Osteocyte (in vitro differentiated cells): ENCODE measurements at regions not wholly inside any gene's neighbourhood (a gene's known extent, or its start where the extent isn't known, plus 50 kb on each side); places are given as distances from the start of the nearest gene placed in this dataset.

Experiments used
- DNase-seq: peaks from one replicate; pipeline ENCODE4 v3.0.0; 2021; ENCODE audit warnings: mixed read lengths; ENCODE audit not compliant: unreplicated experiment; ENCODE audit errors: extremely low spot score
- H3K27ac Mint-ChIP-seq: one replicate; pipeline ENCODE4 v1.8.0; 2021; ENCODE audit warnings: mild to moderate bottlenecking, mixed read lengths; ENCODE audit not compliant: unreplicated experiment
- H3K27me3 Mint-ChIP-seq: one replicate; pipeline ENCODE4 v1.8.0; 2021; ENCODE audit warnings: mixed read lengths; ENCODE audit not compliant: unreplicated experiment
- H3K36me3 Mint-ChIP-seq: one replicate; pipeline ENCODE4 v1.8.0; 2021; ENCODE audit warnings: mixed read lengths; ENCODE audit not compliant: unreplicated experiment
- H3K4me1 Mint-ChIP-seq: one replicate; pipeline ENCODE4 v1.8.0; 2021; ENCODE audit warnings: mixed read lengths; ENCODE audit not compliant: unreplicated experiment
- H3K4me3 Mint-ChIP-seq: one replicate; pipeline ENCODE4 v1.8.0; 2021; ENCODE audit warnings: mild to moderate bottlenecking, moderate library complexity, mixed read lengths; ENCODE audit not compliant: unreplicated experiment
- H3K9me3 Mint-ChIP-seq: one replicate; pipeline ENCODE4 v1.8.0; 2021; ENCODE audit warnings: mixed read lengths; ENCODE audit not compliant: unreplicated experiment
- TF ChIP-seq, protein P1 (sequence below): fragments of 200-600 bp; sonication (generic); IDR thresholded peaks from 2 replicates; pipeline ENCODE4 v1.5.0; 2021; ENCODE audit warnings: antibody characterized with exemption, mild to moderate bottlenecking, moderate library complexity

DNA sequence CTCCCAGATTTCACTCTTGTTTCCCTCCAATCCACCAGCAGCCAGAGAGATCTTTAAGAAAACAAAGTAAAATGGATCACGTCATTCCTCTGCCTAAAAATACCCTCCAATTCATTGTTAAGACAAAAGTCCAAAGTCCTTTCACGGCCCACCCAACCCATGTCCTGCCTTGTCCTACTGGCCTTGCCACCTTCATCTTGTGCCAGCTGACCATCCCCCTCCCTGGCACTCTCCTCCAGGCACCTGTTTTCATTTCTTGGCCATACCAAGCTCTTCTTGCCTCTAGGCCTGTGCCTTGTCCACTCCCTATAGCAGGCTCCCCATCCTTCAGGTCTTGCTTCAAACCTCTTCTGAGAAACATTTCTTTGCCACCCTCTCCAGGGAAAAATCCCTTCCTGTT is 307.6 kb downstream of the MSX2 start:
- H3K27ac Mint-ChIP-seq, result no peak overlapping the region
- no peak for DNase-seq
- TF ChIP-seq, protein P1, sequence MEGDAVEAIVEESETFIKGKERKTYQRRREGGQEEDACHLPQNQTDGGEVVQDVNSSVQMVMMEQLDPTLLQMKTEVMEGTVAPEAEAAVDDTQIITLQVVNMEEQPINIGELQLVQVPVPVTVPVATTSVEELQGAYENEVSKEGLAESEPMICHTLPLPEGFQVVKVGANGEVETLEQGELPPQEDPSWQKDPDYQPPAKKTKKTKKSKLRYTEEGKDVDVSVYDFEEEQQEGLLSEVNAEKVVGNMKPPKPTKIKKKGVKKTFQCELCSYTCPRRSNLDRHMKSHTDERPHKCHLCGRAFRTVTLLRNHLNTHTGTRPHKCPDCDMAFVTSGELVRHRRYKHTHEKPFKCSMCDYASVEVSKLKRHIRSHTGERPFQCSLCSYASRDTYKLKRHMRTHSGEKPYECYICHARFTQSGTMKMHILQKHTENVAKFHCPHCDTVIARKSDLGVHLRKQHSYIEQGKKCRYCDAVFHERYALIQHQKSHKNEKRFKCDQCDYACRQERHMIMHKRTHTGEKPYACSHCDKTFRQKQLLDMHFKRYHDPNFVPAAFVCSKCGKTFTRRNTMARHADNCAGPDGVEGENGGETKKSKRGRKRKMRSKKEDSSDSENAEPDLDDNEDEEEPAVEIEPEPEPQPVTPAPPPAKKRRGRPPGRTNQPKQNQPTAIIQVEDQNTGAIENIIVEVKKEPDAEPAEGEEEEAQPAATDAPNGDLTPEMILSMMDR, result no peak
- no peaks in the 10 kb centered on the region for H3K27me3 Mint-ChIP-seq
- peaks cover 27% of the 10 kb centered on the region for H3K9me3 Mint-ChIP-seq
- H3K4me3 Mint-ChIP-seq, result no peak overlapping the region
- H3K4me1 Mint-ChIP-seq, result no peaks in the 10 kb centered on the region
- H3K36me3 Mint-ChIP-seq, result no peaks in the 10 kb centered on the region

DNA sequence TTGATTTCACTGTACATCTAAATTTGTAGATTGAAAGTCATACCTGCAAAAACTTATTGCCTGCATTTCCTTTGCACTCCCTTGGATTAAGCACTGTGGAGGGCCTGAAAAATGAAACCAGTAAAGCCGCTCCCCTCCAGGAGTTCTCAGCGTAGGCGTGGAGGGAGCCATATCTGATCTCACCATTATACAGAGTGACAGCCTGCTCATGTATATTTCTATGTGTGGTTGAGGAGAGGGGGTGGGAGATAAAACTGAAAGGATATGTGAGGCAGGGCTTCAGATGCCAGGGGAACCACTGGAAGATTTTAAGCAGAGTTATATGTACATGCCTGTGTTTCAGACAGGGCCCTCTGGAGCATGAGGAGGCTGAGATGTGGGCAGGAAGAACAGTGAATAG is 303.0 kb downstream of the MSX2 start:
- Mint-ChIP-seq H3K4me3 (no peak overlapping the region), H3K36me3 (no peaks in the 10 kb centered on the region), H3K27ac (no peak overlapping the region), H3K4me1 (no peaks in the 10 kb centered on the region), H3K9me3 (peaks cover 33% of the 10 kb centered on the region), H3K27me3 (no peaks in the 10 kb centered on the region)
- TF ChIP-seq, protein P1, result no peak
- no peak for DNase-seq

DNA sequence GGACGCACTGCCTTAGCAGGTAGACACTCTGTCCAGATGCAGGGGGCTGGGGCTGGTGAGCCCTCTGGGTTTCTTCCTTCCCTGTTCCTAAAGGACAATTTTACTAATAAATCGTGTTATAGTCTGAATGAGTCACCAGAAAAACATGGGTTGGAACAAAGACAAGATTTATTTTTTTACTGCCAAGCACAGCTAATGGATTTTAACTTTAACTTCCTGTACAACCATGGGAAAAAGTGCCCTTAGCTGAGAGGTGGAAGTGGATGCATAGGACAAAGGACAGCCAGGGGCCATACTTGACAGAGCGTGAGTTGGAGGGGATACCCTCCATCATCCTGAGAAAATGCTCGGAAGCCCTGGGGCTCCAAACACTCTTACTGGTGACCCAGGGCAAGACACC is 300.7 kb downstream of the MSX2 start:
- Mint-ChIP-seq H3K4me1 (no peaks in the 10 kb centered on the region), H3K27me3 (no peaks in the 10 kb centered on the region), H3K27ac (no peak overlapping the region), H3K4me3 (no peak overlapping the region), H3K36me3 (no peaks in the 10 kb centered on the region), H3K9me3 (peaks cover 18% of the 10 kb centered on the region)
- TF ChIP-seq, protein P1, result no peak
- no peak for DNase-seq

DNA sequence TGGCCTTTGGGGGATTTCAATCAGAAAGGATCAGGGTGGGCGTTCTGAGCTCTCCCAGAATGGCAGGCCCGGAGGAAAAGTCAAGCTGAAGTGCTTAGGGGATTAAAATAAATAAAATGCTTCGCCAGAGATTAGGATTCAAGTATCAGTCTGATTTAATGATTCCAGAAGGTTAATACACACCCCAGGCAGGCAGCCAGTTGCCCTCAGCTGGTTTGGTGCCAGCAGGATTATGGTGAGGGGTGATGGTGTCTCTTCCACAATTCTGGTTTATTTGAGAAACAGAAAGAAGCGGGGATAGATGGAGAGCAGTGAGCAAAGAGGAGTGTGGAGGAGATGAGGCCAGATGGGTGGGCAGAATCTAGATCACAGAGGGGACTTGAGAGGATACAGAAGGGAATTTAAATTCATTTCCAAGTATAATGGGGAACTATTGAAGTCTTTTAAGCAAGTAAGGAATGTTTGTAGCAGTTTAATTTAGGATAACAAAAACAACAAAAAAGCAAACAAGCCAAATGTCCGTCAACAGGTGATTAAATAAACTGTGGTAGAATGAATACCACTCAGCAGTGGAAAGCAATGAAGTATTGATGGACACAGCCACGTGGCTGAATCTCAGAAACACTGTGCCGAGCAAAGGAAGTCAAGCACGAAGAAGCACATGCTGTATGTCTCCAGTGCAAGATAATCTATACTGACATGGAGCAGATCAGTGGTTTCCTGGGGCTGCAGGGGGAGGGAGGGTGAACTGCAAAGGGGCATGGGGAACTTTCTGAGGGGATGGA is 297.7 kb downstream of the MSX2 start:
- DNase-seq, result no peak
- peaks cover 18% of the 10 kb centered on the region for H3K9me3 Mint-ChIP-seq
- H3K27me3 Mint-ChIP-seq, result no peaks in the 10 kb centered on the region
- TF ChIP-seq, protein P1, result no peak
- no peaks in the 10 kb centered on the region for H3K36me3 Mint-ChIP-seq
- H3K4me1 Mint-ChIP-seq, result no peaks in the 10 kb centered on the region
- no peak overlapping the region for H3K4me3 Mint-ChIP-seq
- no peak overlapping the region for H3K27ac Mint-ChIP-seq

DNA sequence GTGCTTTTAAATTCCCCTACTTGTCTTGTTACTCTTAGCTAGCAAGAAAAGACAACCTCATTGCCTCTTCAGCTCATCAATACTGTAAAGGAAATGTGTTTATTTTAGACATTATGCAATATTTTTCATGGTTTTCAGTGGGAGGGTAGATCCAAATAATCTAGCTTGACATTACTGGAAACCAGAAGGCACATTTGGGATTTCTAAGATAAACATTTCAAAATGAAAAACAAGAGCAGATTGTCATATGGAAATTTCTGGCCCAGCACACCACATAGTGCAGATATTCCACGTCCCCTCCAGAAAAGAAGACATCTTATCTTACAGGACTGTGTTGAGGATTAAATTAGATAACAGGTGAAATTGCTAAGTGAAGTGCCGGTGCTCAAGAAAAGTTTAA is 296.9 kb downstream of the MSX2 start:
- peaks cover 15% of the 10 kb centered on the region for H3K9me3 Mint-ChIP-seq
- H3K4me1 Mint-ChIP-seq, result no peaks in the 10 kb centered on the region
- TF ChIP-seq, protein P1, result no peak

More for the DNA sequence above, 296.9 kb downstream of the MSX2 start:
- Mint-ChIP-seq H3K36me3 (no peaks in the 10 kb centered on the region), H3K4me3 (no peak overlapping the region), H3K27ac (no peak overlapping the region), H3K27me3 (no peaks in the 10 kb centered on the region)
- DNase-seq, result no peak
